GM23248 (cell line): ENCODE measurements at regions not wholly inside any gene's neighbourhood (a gene's known extent, or its start where the extent isn't known, plus 50 kb on each side); places are given as distances from the start of the nearest gene placed in this dataset.

Source experiments
- DNase-seq: peaks from one replicate; pipeline ENCODE4 v3.0.0-alpha.2; 2015
- H2AFZ ChIP-seq: fragments of 200-600 bp; sonication (generic); 2 replicates; pipeline ENCODE4 v1.6.1; 2016; ENCODE audit warnings: antibody characterized with exemption
- H3F3A ChIP-seq: fragments of 200-600 bp; sonication (generic); 2 replicates; pipeline ENCODE4 v1.6.1; 2016; ENCODE audit warnings: mild to moderate bottlenecking, antibody characterized with exemption, mixed run types; ENCODE audit not compliant: insufficient read depth
- H3K27ac ChIP-seq: fragments of 200-600 bp; sonication (generic); 2 replicates; pipeline ENCODE4 v1.5.1; 2016; ENCODE audit warnings: mild to moderate bottlenecking
- H3K27me3 ChIP-seq: fragments of 200-600 bp; sonication (generic); replicated peaks from 2 replicates; pipeline ENCODE4 v1.6.1; 2016; ENCODE audit warnings: mild to moderate bottlenecking; ENCODE audit not compliant: insufficient read depth
- H3K36me3 ChIP-seq: fragments of 200-600 bp; sonication (generic); 2 replicates; pipeline ENCODE4 v1.6.1; 2016; ENCODE audit warnings: low read depth, mild to moderate bottlenecking
- H3K4me1 ChIP-seq: fragments of 200-600 bp; sonication (generic); 2 replicates; pipeline ENCODE4 v1.6.1; 2016; ENCODE audit warnings: mild to moderate bottlenecking; ENCODE audit not compliant: insufficient read depth
- H3K4me2 ChIP-seq: fragments of 200-600 bp; sonication (generic); one replicate; pipeline ENCODE4 v1.6.1; 2016; ENCODE audit warnings: mild to moderate bottlenecking; ENCODE audit not compliant: unreplicated experiment
- H3K4me3 ChIP-seq: fragments of 200-600 bp; sonication (generic); 2 replicates; pipeline ENCODE4 v1.5.1; 2016; ENCODE audit warnings: mild to moderate bottlenecking
- H3K79me2 ChIP-seq: fragments of 200-600 bp; sonication (generic); 2 replicates; pipeline ENCODE4 v1.6.1; 2016; ENCODE audit warnings: mild to moderate bottlenecking; ENCODE audit not compliant: insufficient read depth
- H3K9ac ChIP-seq: fragments of 200-600 bp; sonication (generic); 2 replicates; pipeline ENCODE4 v1.6.1; 2016; ENCODE audit warnings: mild to moderate bottlenecking
- H3K9me2 ChIP-seq: fragments of 200-600 bp; sonication (generic); 2 replicates; pipeline ENCODE4 v1.6.1; 2016; ENCODE audit warnings: mixed run types, mild to moderate bottlenecking, moderate library complexity; ENCODE audit not compliant: insufficient read depth
- H3K9me3 ChIP-seq: fragments of 200-600 bp; sonication (generic); one replicate; pipeline ENCODE4 v1.6.1; 2017; ENCODE audit warnings: low read depth
- H4K20me1 ChIP-seq: fragments of 200-600 bp; sonication (generic); 2 replicates; pipeline ENCODE4 v1.6.0; 2016; ENCODE audit not compliant: insufficient read depth
- EZH2 ChIP-seq: fragments of 200-600 bp; sonication (generic); IDR thresholded peaks from 2 replicates; pipeline ENCODE4 v1.6.1; 2018; ENCODE audit warnings: antibody characterized with exemption, mild to moderate bottlenecking; ENCODE audit not compliant: insufficient read depth, poor library complexity, severe bottlenecking
- EZH2phosphoT487 ChIP-seq: fragments of 200-600 bp; sonication (generic); IDR thresholded peaks from 2 replicates; pipeline ENCODE4 v1.6.1; 2018; ENCODE audit warnings: antibody characterized with exemption, moderate library complexity, mild to moderate bottlenecking, low read depth; ENCODE audit not compliant: insufficient read depth
- WGBS, 2 experiments: methylation state at CpG; one replicate each; pipeline ENCODE4 v1.1.6; 2015 to 2017; ENCODE audit warnings: low lambda C conversion rate in 2 of 2, low coverage in 1 of 2; ENCODE audit errors: missing lambda C conversion rate in 2 of 2; 5-methylcytosine and 5-hydroxymethylcytosine counted together
- in situ Hi-C: fragments of 300-500 bp; cut with MboI; formaldehyde crosslinking; loops from 2 replicates; pipeline ENCODE4 v1.15.0; 2020

DNA sequence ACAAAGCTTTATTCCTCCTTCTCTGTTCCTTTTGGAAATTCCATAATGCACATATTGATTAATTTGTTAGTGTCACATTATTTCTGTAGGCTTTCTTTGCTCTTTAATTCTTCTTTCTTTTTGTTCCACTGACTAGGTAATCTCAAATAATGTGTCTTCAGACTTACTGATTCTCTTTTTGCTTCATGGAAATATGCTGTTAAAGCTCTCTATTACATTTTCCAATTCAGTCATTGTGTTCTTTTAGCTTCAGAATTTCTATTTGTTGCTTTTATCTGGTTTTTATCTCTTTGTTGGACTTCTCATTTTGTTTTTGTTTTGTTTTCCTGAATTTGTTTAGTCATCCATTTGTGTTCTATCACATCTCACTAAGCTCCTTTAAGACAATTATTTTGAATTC, 147.0 kb upstream of the EOMES start:
- no peak overlapping the region for H3K27ac ChIP-seq
- no peaks in the 10 kb centered on the region for H3K9me2 ChIP-seq
- in situ Hi-C loops: no loop called here
- no peaks in the 10 kb centered on the region for H3K27me3 ChIP-seq
- H3K36me3 ChIP-seq: no peaks in the 10 kb centered on the region
- H3K9me3 ChIP-seq: no peaks in the 10 kb centered on the region
- no peak overlapping the region for H3K9ac ChIP-seq
- H4K20me1 ChIP-seq: no peaks in the 10 kb centered on the region
- H3K79me2 ChIP-seq: no peaks in the 10 kb centered on the region
- no peak for DNase-seq
- H3K4me2 ChIP-seq: no peak overlapping the region
- H3K4me1 ChIP-seq: no peaks in the 10 kb centered on the region
- H2AFZ ChIP-seq: no peak overlapping the region
- no peak overlapping the region for H3K4me3 ChIP-seq
- no peaks in the 10 kb centered on the region for H3F3A ChIP-seq
- TF ChIP-seq EZH2phosphoT487: no peak
- TF ChIP-seq EZH2: no peak

DNA sequence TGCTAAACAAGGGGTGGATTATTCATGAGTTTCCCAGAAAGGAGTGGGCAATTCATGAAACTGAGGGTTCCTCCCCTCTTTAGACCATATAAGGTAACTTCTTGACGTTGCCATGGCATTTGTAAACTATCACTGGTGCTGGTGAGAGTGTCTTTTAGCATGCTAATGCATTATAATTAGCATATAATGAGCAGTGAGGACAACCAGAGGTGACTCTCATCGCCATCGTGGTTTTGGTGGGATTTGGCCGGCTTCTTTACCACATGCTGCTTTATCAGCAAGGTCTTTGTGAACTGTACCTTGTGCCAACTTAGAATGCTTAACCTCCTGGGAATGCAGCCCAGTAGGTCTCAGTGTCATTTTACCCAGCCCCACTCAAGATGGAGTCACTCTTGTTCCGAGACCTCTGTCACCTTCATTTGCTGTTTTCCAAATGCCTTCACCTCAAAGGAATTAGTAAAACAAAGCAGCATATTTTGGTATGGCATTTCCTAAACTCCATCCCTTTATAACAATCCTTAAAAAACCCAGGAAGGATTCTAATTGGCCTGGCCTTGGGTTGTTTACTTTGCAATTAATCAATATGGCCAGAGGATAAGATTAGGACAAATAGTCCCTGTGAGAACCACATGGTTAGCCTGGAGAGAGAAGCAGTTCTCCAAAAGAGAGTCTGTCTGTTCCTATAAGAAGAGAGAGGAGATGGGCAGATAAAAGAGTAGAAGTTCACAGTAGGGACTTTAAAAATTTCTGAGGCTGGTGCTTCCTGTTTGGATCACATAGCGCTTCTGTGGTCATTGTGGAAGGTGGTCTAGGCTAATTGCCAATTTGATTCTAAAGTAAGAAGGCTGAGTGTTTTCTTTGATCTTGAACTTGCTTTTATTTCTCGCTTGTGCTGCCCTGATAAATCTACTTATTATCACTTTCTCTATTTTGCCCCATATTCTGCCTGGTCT, 155.2 kb upstream of the EOMES start:
- H3K9me3 ChIP-seq: no peaks in the 10 kb centered on the region
- no peak overlapping the region for H3K4me3 ChIP-seq
- no peak overlapping the region for H3K9ac ChIP-seq
- DNase-seq: no peak
- H3F3A ChIP-seq: no peaks in the 10 kb centered on the region
- no peaks in the 10 kb centered on the region for H3K9me2 ChIP-seq
- H3K79me2 ChIP-seq: no peaks in the 10 kb centered on the region
- no peaks in the 10 kb centered on the region for H3K36me3 ChIP-seq
- no peaks in the 10 kb centered on the region; the same call in 1 of the 2 replicates for H3K27me3 ChIP-seq
- no peak overlapping the region for H2AFZ ChIP-seq
- H4K20me1 ChIP-seq: no peaks in the 10 kb centered on the region
- 44 to 53% methylated on average over 7 of the region's 7 CpGs for WGBS, 2 experiments
- H3K4me2 ChIP-seq: no peak overlapping the region
- in situ Hi-C loops: no loop called here
- no peak overlapping the region for H3K27ac ChIP-seq
- TF ChIP-seq EZH2phosphoT487 (no peak), EZH2 (no peak)
- no peaks in the 10 kb centered on the region for H3K4me1 ChIP-seq

GRCh38 chr3:27878014-27878383, 155.9 kb upstream of the EOMES start:
- Histone ChIP-seq H3K27me3 (no peaks in the 10 kb centered on the region; the same call in 1 of the 2 replicates), H3K9me3 (no peaks in the 10 kb centered on the region), H3K4me1 (no peaks in the 10 kb centered on the region), H3K27ac (no peak overlapping the region), H3K9ac (no peak overlapping the region), H3F3A (no peaks in the 10 kb centered on the region), H3K4me3 (no peak overlapping the region), H3K4me2 (no peak overlapping the region), H3K79me2 (no peaks in the 10 kb centered on the region), H4K20me1 (no peaks in the 10 kb centered on the region), H2AFZ (no peak overlapping the region), H3K9me2 (no peaks in the 10 kb centered on the region), H3K36me3 (no peaks in the 10 kb centered on the region)
- DNase-seq: no peak
- 41 to 53% methylated on average over 1 of the region's 1 CpG for WGBS, 2 experiments
- no peak for TF ChIP-seq EZH2phosphoT487
- no peak for TF ChIP-seq EZH2
- in situ Hi-C loops: no loop called here

GRCh38 chr3:27880969-27881892, 159.1 kb upstream of the EOMES start:
- no peaks in the 10 kb centered on the region for H3K36me3 ChIP-seq
- 47 to 51% methylated on average over 7 of the region's 7 CpGs for WGBS, 2 experiments

More at GRCh38 chr3:27880969-27881892, 159.1 kb upstream of the EOMES start:
- H3K79me2 ChIP-seq: no peaks in the 10 kb centered on the region
- H3K9ac ChIP-seq: no peak overlapping the region
- H3K27me3 ChIP-seq: 0 out of 2 replicates have a peak, but pooled peaks cover 13% of the 10 kb centered on the region
- in situ Hi-C loops: no loop called here
- H3K9me3 ChIP-seq: no peaks in the 10 kb centered on the region
- no peak overlapping the region for H3K27ac ChIP-seq
- H3K4me2 ChIP-seq: no peak overlapping the region
- no peak overlapping the region for H2AFZ ChIP-seq
- H3K9me2 ChIP-seq: no peaks in the 10 kb centered on the region
- DNase-seq: no peak
- TF ChIP-seq EZH2phosphoT487: no peak
- TF ChIP-seq EZH2: no peak
- H3K4me1 ChIP-seq: no peaks in the 10 kb centered on the region
- no peaks in the 10 kb centered on the region for H4K20me1 ChIP-seq
- H3K4me3 ChIP-seq: no peak overlapping the region
- H3F3A ChIP-seq: no peaks in the 10 kb centered on the region
